CD14-positive monocyte (primary cell): ENCODE measurements at regions not wholly inside any gene's neighbourhood (a gene's known extent, or its start where the extent isn't known, plus 50 kb on each side); places are given as distances from the start of the nearest gene placed in this dataset.

Experiments
- DNase-seq, 3 donors: peaks; one replicate each; pipeline ENCODE4 v3.0.0-alpha.2; 2011 to 2022
- H2AFZ ChIP-seq: 2 replicates; pipeline ENCODE4 v1.6.0; 2012; ENCODE audit warnings: mild to moderate bottlenecking, low read depth, low read length, inconsistent platforms; ENCODE audit not compliant: insufficient read depth, poor library complexity, severe bottlenecking
- H3K27ac ChIP-seq, 2 donors: 1 replicate in 1 of 2; 2 replicates in 1 of 2; pipeline ENCODE4 v1.5.1; 2012 to 2013; ENCODE audit warnings: low read length in 2 of 2, control low read depth in 1 of 2, inconsistent platforms in 1 of 2, low read depth in 1 of 2, mild to moderate bottlenecking in 1 of 2
- H3K27me3 ChIP-seq, 2 donors: one replicate each; pipeline versions ENCODE4 v1.6.0 to v1.6.1; 2011 to 2013; ENCODE audit warnings: low read length in 2 of 2; ENCODE audit not compliant: control insufficient read depth in 2 of 2, insufficient read depth in 2 of 2
- H3K36me3 ChIP-seq, 2 donors: replicated peaks in 1 of 2; 1 replicate in 1 of 2; 2 replicates in 1 of 2; pipeline versions ENCODE4 v1.5.1 to v1.6.1; 2012 to 2013; ENCODE audit warnings: low read length in 2 of 2, control low read depth in 1 of 2, inconsistent platforms in 1 of 2, mild to moderate bottlenecking in 1 of 2; ENCODE audit not compliant: insufficient read depth in 2 of 2, control insufficient read depth in 1 of 2
- H3K4me1 ChIP-seq, 2 donors: 1 replicate in 1 of 2; 2 replicates in 1 of 2; pipeline versions ENCODE4 v1.5.1 to v1.6.1; 2012 to 2013; ENCODE audit warnings: low read length in 2 of 2, control low read depth in 1 of 2, inconsistent platforms in 1 of 2, mild to moderate bottlenecking in 1 of 2, moderate library complexity in 1 of 2; ENCODE audit not compliant: insufficient read depth in 2 of 2, control insufficient read depth in 1 of 2
- H3K4me2 ChIP-seq: replicated peaks from 2 replicates; pipeline ENCODE3; 2012; ENCODE audit warnings: low read length, moderate library complexity, mild to moderate bottlenecking; ENCODE audit not compliant: poor library complexity, severe bottlenecking; ENCODE audit errors: extremely low read depth
- H3K4me3 ChIP-seq, 3 experiments: fragments of 200-600 bp in 1 of 3; sonication (generic) in 1 of 3; replicated peaks in 1 of 3; 1 replicate in 2 of 3; 2 replicates in 1 of 3; pipeline ENCODE4 v1.5.1; 2011 to 2013; ENCODE audit warnings: low read length in 3 of 3, mild to moderate bottlenecking in 3 of 3, control low read depth in 2 of 3, low read depth in 2 of 3, inconsistent platforms in 1 of 3, moderate library complexity in 1 of 3
- H3K79me2 ChIP-seq: 2 replicates; pipeline ENCODE4 v1.6.0; 2012; ENCODE audit warnings: mild to moderate bottlenecking, control low read depth, inconsistent platforms, low read length, moderate library complexity; ENCODE audit not compliant: insufficient read depth
- H3K9ac ChIP-seq: 2 replicates; pipeline ENCODE4 v1.6.0; 2017; ENCODE audit warnings: low read length, mild to moderate bottlenecking; ENCODE audit not compliant: insufficient read depth, poor library complexity, severe bottlenecking
- H3K9me3 ChIP-seq, 2 donors: replicated peaks in 1 of 2; 1 replicate in 1 of 2; 2 replicates in 1 of 2; pipeline versions ENCODE4 v1.5.1 to v1.6.1; 2012 to 2013; ENCODE audit warnings: low read length in 2 of 2, control low read depth in 1 of 2; ENCODE audit not compliant: control insufficient read depth in 1 of 2, insufficient read depth in 1 of 2
- H4K20me1 ChIP-seq: 2 replicates; pipeline ENCODE4 v1.6.0; 2012; ENCODE audit warnings: mild to moderate bottlenecking, low read length, control low read depth, moderate library complexity; ENCODE audit not compliant: insufficient read depth
- H3K27ac Mint-ChIP-seq, 7 donors: one replicate each; pipeline ENCODE4 v1.8.0; 2020; ENCODE audit warnings: mild to moderate bottlenecking in 7 of 7, mixed read lengths in 7 of 7, moderate library complexity in 6 of 7, inconsistent platforms in 2 of 7
- H3K27me3 Mint-ChIP-seq, 3 donors: one replicate each; pipeline ENCODE4 v1.8.0; 2021 to 2022; ENCODE audit warnings: low read depth in 3 of 3, mild to moderate bottlenecking in 3 of 3, mixed read lengths in 3 of 3, moderate library complexity in 3 of 3, inconsistent platforms in 1 of 3
- H3K36me3 Mint-ChIP-seq, 2 donors: one replicate each; pipeline ENCODE4 v1.8.0; 2020; ENCODE audit warnings: mixed read lengths in 2 of 2, inconsistent platforms in 1 of 2, mild to moderate bottlenecking in 1 of 2
- H3K4me1 Mint-ChIP-seq: one replicate; pipeline ENCODE4 v1.8.0; 2020; ENCODE audit warnings: mild to moderate bottlenecking, mixed read lengths
- H3K4me3 Mint-ChIP-seq, 2 donors: one replicate each; pipeline ENCODE4 v1.8.0; 2020; ENCODE audit warnings: mild to moderate bottlenecking in 2 of 2, mixed read lengths in 2 of 2, moderate library complexity in 1 of 2
- H3K9me3 Mint-ChIP-seq, 7 donors: one replicate each; pipeline ENCODE4 v1.8.0; 2020 to 2022; ENCODE audit warnings: mixed read lengths in 7 of 7, mild to moderate bottlenecking in 6 of 7, moderate library complexity in 6 of 7, inconsistent platforms in 2 of 7
- CTCF ChIP-seq: fragments of 200-600 bp; IDR thresholded peaks from one replicate; pipeline ENCODE4 v1.8.0; 2022; ENCODE audit warnings: antibody characterized with exemption, mild to moderate bottlenecking
- WGBS: methylation state at CpG from one replicate; pipeline ENCODE4 v1.1.5; 2013; ENCODE audit warnings: missing lambda C conversion rate; ENCODE audit not compliant: insufficient coverage; 5-methylcytosine and 5-hydroxymethylcytosine counted together
- intact Hi-C, 2 donors: fragments of 100-400 bp; cut with micrococcal nuclease; formaldehyde crosslinking; loops; one replicate each; pipeline versions ENCODE4 v1.15.0 to v1.15.1; 2023

GRCh38 chr21:34278451-34278850, 85.4 kb upstream of the KCNE2 start:
- H4K20me1 ChIP-seq: no peaks in the 10 kb centered on the region
- no peak overlapping the region for H2AFZ ChIP-seq
- no peak for DNase-seq
- no peak overlapping the region for H3K27ac ChIP-seq
- H3K79me2 ChIP-seq: no peaks in the 10 kb centered on the region
- no peaks in the 10 kb centered on the region for H3K36me3 ChIP-seq
- H3K9me3 ChIP-seq: no peaks in the 10 kb centered on the region
- Mint-ChIP-seq H3K9me3 (peaks cover 0 to 26% (median 5%) of the 10 kb centered on the region in 7 donors), H3K27ac (no peak overlapping the region), H3K27me3 (peaks cover 2 to 6% (median 3%) of the 10 kb centered on the region in 3 donors), H3K36me3 (no peaks in the 10 kb centered on the region), H3K4me1 (peaks cover 4% of the 10 kb centered on the region), H3K4me3 (no peak overlapping the region)
- H3K4me3 ChIP-seq: no peak overlapping the region
- H3K4me1 ChIP-seq: no peaks in the 10 kb centered on the region
- intact Hi-C loops: no loop called here
- no peak overlapping the region for H3K9ac ChIP-seq
- H3K27me3 ChIP-seq: no peaks in the 10 kb centered on the region
- WGBS: no CpG with 5 or more reads among the region's 3 CpGs
- TF ChIP-seq CTCF: no peak
- H3K4me2 ChIP-seq: no peak overlapping the region

- no peak overlapping the region for H2AFZ ChIP-seq
- WGBS: 86% methylated on average over 4 of the region's 6 CpGs
- H3K36me3 Mint-ChIP-seq: no peaks in the 10 kb centered on the region
- no peak overlapping the region for H3K9ac ChIP-seq
- no peak overlapping the region for H3K4me3 Mint-ChIP-seq
- H3K27me3 ChIP-seq: no peaks in the 10 kb centered on the region
- H3K27me3 Mint-ChIP-seq: peaks cover 0 to 3% (median 2%) of the 10 kb centered on the region in 3 donors
- peak overlapping the region in 1 of 7 donors; percentile 5 for H3K27ac Mint-ChIP-seq
- no peak for DNase-seq
- H4K20me1 ChIP-seq: no peaks in the 10 kb centered on the region
- no peak overlapping the region for H3K27ac ChIP-seq
- peaks cover 0 to 26% (median 6%) of the 10 kb centered on the region in 7 donors for H3K9me3 Mint-ChIP-seq
- no peak for TF ChIP-seq CTCF
- H3K36me3 ChIP-seq: no peaks in the 10 kb centered on the region
- no peaks in the 10 kb centered on the region for H3K9me3 ChIP-seq
- peaks cover 4% of the 10 kb centered on the region for H3K4me1 Mint-ChIP-seq
- no peaks in the 10 kb centered on the region for H3K4me1 ChIP-seq
- H3K4me3 ChIP-seq: no peak overlapping the region
- no peaks in the 10 kb centered on the region for H3K79me2 ChIP-seq
- intact Hi-C loops: no loop called here
- H3K4me2 ChIP-seq: no peak overlapping the region
Measured at GRCh38 chr21:34279285-34279684, 84.5 kb upstream of the KCNE2 start.
